Fibroblast of lung (primary cell): ENCODE measurements at regions not wholly inside any gene's neighbourhood (a gene's known extent, or its start where the extent isn't known, plus 50 kb on each side); places are given as distances from the start of the nearest gene placed in this dataset.

ENCODE experiments used
- CTCF ChIP-seq, 2 donors: IDR thresholded peaks in 1 of 2; conservative IDR thresholded peaks in 1 of 2; 1 replicate in 1 of 2; 2 replicates in 1 of 2; pipeline ENCODE4 v1.5.1; 2011 to 2012; ENCODE audit warnings: low read length in 2 of 2, control low read depth in 1 of 2, inconsistent platforms in 1 of 2, low read depth in 1 of 2, mild to moderate bottlenecking in 1 of 2
- EZH2 ChIP-seq: IDR thresholded peaks from 2 replicates; pipeline ENCODE4 v1.5.1; 2012; ENCODE audit warnings: low read length, control low read depth, mild to moderate bottlenecking; ENCODE audit errors: missing control alignments

- TF ChIP-seq CTCF (conservative IDR thresholded peaks at IDR 0.05 in 1 of 2, IDR thresholded peaks at IDR 0.05 in 1 of 2; ENCODE audit: low read depth in 1 of 2, low read length in 2 of 2) = no peak
- no peak for TF ChIP-seq EZH2
These were observed 389.5 kb downstream of the FOXG1 start for GRCh38 chr14:29156096-29156495.
